ENCODE measurements at regions not wholly inside any gene's neighbourhood (a gene's known extent, or its start where the extent isn't known, plus 50 kb on each side); places are given as distances from the start of the nearest gene placed in this dataset.

- Histone ChIP-seq H3F3A (ENCODE audit: low read depth) (no peaks in the 10 kb centered on the region), H3K4me3 (ENCODE audit: low read length, poor library complexity, severe bottlenecking) (no peak overlapping the region), H2AFZ (ENCODE audit: low read length) (no peak overlapping the region), H3K9me3 (ENCODE audit: insufficient read depth, low read depth, low read length) (no peaks in the 10 kb centered on the region), H3K4me1 (ENCODE audit: insufficient read depth, low read length, poor library complexity, severe bottlenecking) (no peaks in the 10 kb centered on the region), H3K9ac (ENCODE audit: low read depth, low read length, poor library complexity, severe bottlenecking) (no peak overlapping the region), H3K4me2 (ENCODE audit: low read depth, low read length, poor library complexity, severe bottlenecking) (no peak overlapping the region), H3K9me2 (replicated peaks; ENCODE audit: low read depth, low read length) (no peaks in the 10 kb centered on the region), H3K36me3 (ENCODE audit: insufficient read depth, low read length) (no peaks in the 10 kb centered on the region), H3K79me2 (ENCODE audit: insufficient read depth, low read length) (no peaks in the 10 kb centered on the region), H4K20me1 (ENCODE audit: insufficient read depth, low read length, poor library complexity, severe bottlenecking) (no peaks in the 10 kb centered on the region), H3K27me3 (ENCODE audit: insufficient read depth, low read length, poor library complexity, severe bottlenecking) (no peaks in the 10 kb centered on the region)
- TF ChIP-seq CTCF (conservative IDR thresholded peaks at IDR 0.05; ENCODE audit: low read length): no peak
- no peak for TF ChIP-seq EZH2phosphoT487 (IDR thresholded peaks at IDR 0.05; ENCODE audit: borderline replicate concordance)
Observed at GRCh38 chr10:33623669-33624068, 289.2 kb upstream of the NRP1 start.

GRCh38 chr10:33621101-33621500 is 286.6 kb upstream of the NRP1 start:
- H4K20me1 ChIP-seq (ENCODE audit: insufficient read depth, low read length, poor library complexity, severe bottlenecking): no peaks in the 10 kb centered on the region
- H3K4me3 ChIP-seq (ENCODE audit: low read length, poor library complexity, severe bottlenecking): no peak overlapping the region
- no peaks in the 10 kb centered on the region for H3K79me2 ChIP-seq (ENCODE audit: insufficient read depth, low read length)
- no peaks in the 10 kb centered on the region for H3K36me3 ChIP-seq (ENCODE audit: insufficient read depth, low read length)
- no peaks in the 10 kb centered on the region for H3K27me3 ChIP-seq (ENCODE audit: insufficient read depth, low read length, poor library complexity, severe bottlenecking)
- no peaks in the 10 kb centered on the region for H3K9me3 ChIP-seq (ENCODE audit: insufficient read depth, low read depth, low read length)
- H2AFZ ChIP-seq (ENCODE audit: low read length): no peak overlapping the region
- TF ChIP-seq EZH2phosphoT487 (IDR thresholded peaks at IDR 0.05; ENCODE audit: borderline replicate concordance) (no peak), CTCF (conservative IDR thresholded peaks at IDR 0.05; ENCODE audit: low read length) (no peak)
- H3K4me2 ChIP-seq (ENCODE audit: low read depth, low read length, poor library complexity, severe bottlenecking): no peak overlapping the region
- H3K4me1 ChIP-seq (ENCODE audit: insufficient read depth, low read length, poor library complexity, severe bottlenecking): no peaks in the 10 kb centered on the region
- H3K9ac ChIP-seq (ENCODE audit: low read depth, low read length, poor library complexity, severe bottlenecking): no peak overlapping the region
- H3F3A ChIP-seq (ENCODE audit: low read depth): no peaks in the 10 kb centered on the region
- H3K9me2 ChIP-seq (replicated peaks; ENCODE audit: low read depth, low read length): no peaks in the 10 kb centered on the region

GRCh38 chr10:33618196-33618595 is 283.7 kb upstream of the NRP1 start:
- Histone ChIP-seq H3K27me3 (ENCODE audit: insufficient read depth, low read length, poor library complexity, severe bottlenecking) (no peaks in the 10 kb centered on the region), H3F3A (ENCODE audit: low read depth) (no peaks in the 10 kb centered on the region), H4K20me1 (ENCODE audit: insufficient read depth, low read length, poor library complexity, severe bottlenecking) (no peaks in the 10 kb centered on the region), H3K4me2 (ENCODE audit: low read depth, low read length, poor library complexity, severe bottlenecking) (no peak overlapping the region), H3K9me3 (ENCODE audit: insufficient read depth, low read depth, low read length) (no peaks in the 10 kb centered on the region), H3K4me3 (ENCODE audit: low read length, poor library complexity, severe bottlenecking) (no peak overlapping the region), H3K9me2 (replicated peaks; ENCODE audit: low read depth, low read length) (no peaks in the 10 kb centered on the region), H3K4me1 (ENCODE audit: insufficient read depth, low read length, poor library complexity, severe bottlenecking) (no peaks in the 10 kb centered on the region), H2AFZ (ENCODE audit: low read length) (no peak overlapping the region), H3K79me2 (ENCODE audit: insufficient read depth, low read length) (no peaks in the 10 kb centered on the region), H3K36me3 (ENCODE audit: insufficient read depth, low read length) (no peaks in the 10 kb centered on the region), H3K9ac (ENCODE audit: low read depth, low read length, poor library complexity, severe bottlenecking) (no peak overlapping the region)
- no peak for TF ChIP-seq EZH2phosphoT487 (IDR thresholded peaks at IDR 0.05; ENCODE audit: borderline replicate concordance)
- no peak for TF ChIP-seq CTCF (conservative IDR thresholded peaks at IDR 0.05; ENCODE audit: low read length)
